Ishikawa (cell line): ENCODE measurements at regions not wholly inside any gene's neighbourhood (a gene's known extent, or its start where the extent isn't known, plus 50 kb on each side); places are given as distances from the start of the nearest gene placed in this dataset.
A peak's percentile ranks its signal among the peaks of the same experiment; 100 is the strongest.

Experiments
- CEBPB ChIP-seq: IDR thresholded peaks from 2 replicates; pipeline ENCODE4 v1.6.1; 2012
- CREB1 ChIP-seq: IDR thresholded peaks from 2 replicates; pipeline ENCODE4 v1.6.1; 2012; ENCODE audit warnings: low read depth
- EGR1 ChIP-seq: IDR thresholded peaks from 2 replicates; pipeline ENCODE4 v1.6.1; 2012
- EP300 ChIP-seq: IDR thresholded peaks from 2 replicates; pipeline ENCODE4 v1.6.1; 2012; ENCODE audit warnings: borderline replicate concordance
- FOXM1 ChIP-seq: IDR thresholded peaks from 2 replicates; pipeline ENCODE4 v1.6.1; 2012; ENCODE audit warnings: low read depth, borderline replicate concordance
- NFIC ChIP-seq: IDR thresholded peaks from 2 replicates; pipeline ENCODE4 v1.6.1; 2012
- RAD21 ChIP-seq: IDR thresholded peaks from 2 replicates; pipeline ENCODE4 v1.6.1; 2012; ENCODE audit warnings: low read depth
- TAF1 ChIP-seq: IDR thresholded peaks from 2 replicates; pipeline ENCODE4 v1.6.1; 2012; ENCODE audit warnings: low read depth, mild to moderate bottlenecking
- TCF12 ChIP-seq: IDR thresholded peaks from 2 replicates; pipeline ENCODE4 v1.6.1; 2012; ENCODE audit warnings: low read depth
- TEAD4 ChIP-seq: IDR thresholded peaks from 2 replicates; pipeline ENCODE4 v1.6.1; 2012
- USF1 ChIP-seq: IDR thresholded peaks from 2 replicates; pipeline ENCODE4 v1.6.1; 2012
- YY1 ChIP-seq: IDR thresholded peaks from 2 replicates; pipeline ENCODE4 v1.6.1; 2012; ENCODE audit warnings: low read depth
- ZBTB7A ChIP-seq: IDR thresholded peaks from 2 replicates; pipeline ENCODE4 v1.6.1; 2012; ENCODE audit warnings: low read depth
- TF ChIP-seq, protein P1 (sequence below): IDR thresholded peaks from 2 replicates; pipeline ENCODE4 v1.6.1; 2012; ENCODE audit warnings: low read depth, mild to moderate bottlenecking
- TF ChIP-seq, protein P2 (sequence below): IDR thresholded peaks from 2 replicates; pipeline ENCODE4 v1.6.1; 2012

GRCh38 chr12:89775063-89775985 is 66.7 kb upstream of the ATP2B1 start:
- TF ChIP-seq TEAD4 (peak; percentile 88), TCF12 (no peak)

GRCh38 chr12:89774645-89775044 is 66.0 kb upstream of the ATP2B1 start:
- TF ChIP-seq, protein P1, sequence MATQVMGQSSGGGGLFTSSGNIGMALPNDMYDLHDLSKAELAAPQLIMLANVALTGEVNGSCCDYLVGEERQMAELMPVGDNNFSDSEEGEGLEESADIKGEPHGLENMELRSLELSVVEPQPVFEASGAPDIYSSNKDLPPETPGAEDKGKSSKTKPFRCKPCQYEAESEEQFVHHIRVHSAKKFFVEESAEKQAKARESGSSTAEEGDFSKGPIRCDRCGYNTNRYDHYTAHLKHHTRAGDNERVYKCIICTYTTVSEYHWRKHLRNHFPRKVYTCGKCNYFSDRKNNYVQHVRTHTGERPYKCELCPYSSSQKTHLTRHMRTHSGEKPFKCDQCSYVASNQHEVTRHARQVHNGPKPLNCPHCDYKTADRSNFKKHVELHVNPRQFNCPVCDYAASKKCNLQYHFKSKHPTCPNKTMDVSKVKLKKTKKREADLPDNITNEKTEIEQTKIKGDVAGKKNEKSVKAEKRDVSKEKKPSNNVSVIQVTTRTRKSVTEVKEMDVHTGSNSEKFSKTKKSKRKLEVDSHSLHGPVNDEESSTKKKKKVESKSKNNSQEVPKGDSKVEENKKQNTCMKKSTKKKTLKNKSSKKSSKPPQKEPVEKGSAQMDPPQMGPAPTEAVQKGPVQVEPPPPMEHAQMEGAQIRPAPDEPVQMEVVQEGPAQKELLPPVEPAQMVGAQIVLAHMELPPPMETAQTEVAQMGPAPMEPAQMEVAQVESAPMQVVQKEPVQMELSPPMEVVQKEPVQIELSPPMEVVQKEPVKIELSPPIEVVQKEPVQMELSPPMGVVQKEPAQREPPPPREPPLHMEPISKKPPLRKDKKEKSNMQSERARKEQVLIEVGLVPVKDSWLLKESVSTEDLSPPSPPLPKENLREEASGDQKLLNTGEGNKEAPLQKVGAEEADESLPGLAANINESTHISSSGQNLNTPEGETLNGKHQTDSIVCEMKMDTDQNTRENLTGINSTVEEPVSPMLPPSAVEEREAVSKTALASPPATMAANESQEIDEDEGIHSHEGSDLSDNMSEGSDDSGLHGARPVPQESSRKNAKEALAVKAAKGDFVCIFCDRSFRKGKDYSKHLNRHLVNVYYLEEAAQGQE: no peak
- no peak for TF ChIP-seq CEBPB
- no peak for TF ChIP-seq RAD21
- TF ChIP-seq, protein P2, sequence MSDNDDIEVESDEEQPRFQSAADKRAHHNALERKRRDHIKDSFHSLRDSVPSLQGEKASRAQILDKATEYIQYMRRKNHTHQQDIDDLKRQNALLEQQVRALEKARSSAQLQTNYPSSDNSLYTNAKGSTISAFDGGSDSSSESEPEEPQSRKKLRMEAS: no peak
- TF ChIP-seq ZBTB7A: no peak
- TF ChIP-seq FOXM1: no peak
- TF ChIP-seq EGR1: no peak
- no peak for TF ChIP-seq TCF12
- TF ChIP-seq EP300: no peak
- no peak for TF ChIP-seq YY1
- TF ChIP-seq USF1: no peak
- TF ChIP-seq TEAD4: no peak
- no peak for TF ChIP-seq CREB1
- no peak for TF ChIP-seq NFIC
- no peak for TF ChIP-seq TAF1

DNA sequence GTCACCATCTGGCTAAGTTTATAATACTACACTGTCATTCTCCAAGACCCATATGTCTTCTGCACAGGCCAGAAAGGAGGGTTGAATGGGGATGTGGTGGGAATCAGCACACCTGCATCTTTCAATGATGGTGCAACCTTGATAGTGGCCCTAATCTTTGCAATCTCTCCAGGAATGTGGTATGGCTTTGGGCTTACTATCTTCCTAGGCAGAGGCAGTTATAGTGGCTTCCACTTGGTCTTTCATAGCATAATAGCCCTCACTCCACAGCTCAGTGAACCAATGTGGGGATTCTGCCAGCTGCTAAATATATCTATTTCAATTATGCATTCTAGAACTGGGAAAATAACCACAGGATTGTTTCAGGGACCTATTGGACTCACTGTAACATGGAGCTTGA is 61.8 kb upstream of the ATP2B1 start:
- no peak for TF ChIP-seq USF1
- no peak for TF ChIP-seq RAD21
- TF ChIP-seq YY1: no peak
- TF ChIP-seq, protein P2: no peak
- no peak for TF ChIP-seq EGR1
- TF ChIP-seq FOXM1: no peak
- no peak for TF ChIP-seq CREB1
- TF ChIP-seq EP300: no peak
- TF ChIP-seq, protein P1: no peak
- no peak for TF ChIP-seq TEAD4
- TF ChIP-seq NFIC: no peak
- no peak for TF ChIP-seq TAF1
- TF ChIP-seq CEBPB: no peak
- TF ChIP-seq TCF12: no peak
- TF ChIP-seq ZBTB7A: no peak

DNA sequence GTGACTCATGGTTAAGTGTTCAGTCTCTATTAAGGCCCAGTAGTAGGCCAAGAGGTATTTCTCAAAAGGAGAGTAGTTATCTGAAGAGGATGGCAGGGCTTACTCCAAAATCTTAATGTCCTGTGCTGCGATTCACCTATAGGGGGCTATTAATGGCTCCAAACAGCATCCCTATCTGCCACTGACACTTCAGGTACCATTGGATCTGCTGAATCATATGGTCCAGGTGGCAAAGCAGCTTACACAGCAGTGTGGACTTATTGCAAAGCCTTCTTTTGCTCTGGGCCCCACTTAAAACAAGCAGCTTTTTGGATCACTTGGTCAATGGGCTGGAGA is 60.8 kb upstream of the ATP2B1 start:
- TF ChIP-seq USF1: no peak
- no peak for TF ChIP-seq TEAD4
- TF ChIP-seq RAD21: no peak
- TF ChIP-seq, protein P2: no peak
- no peak for TF ChIP-seq EP300
- TF ChIP-seq ZBTB7A: no peak
- no peak for TF ChIP-seq TAF1
- TF ChIP-seq NFIC: no peak
- no peak for TF ChIP-seq CEBPB
- no peak for TF ChIP-seq YY1
- no peak for TF ChIP-seq FOXM1
- TF ChIP-seq CREB1: no peak
- TF ChIP-seq, protein P1: no peak
